CD14-positive monocyte (primary cell): ENCODE measurements at regions not wholly inside any gene's neighbourhood (a gene's known extent, or its start where the extent isn't known, plus 50 kb on each side); places are given as distances from the start of the nearest gene placed in this dataset.

Experiments
- DNase-seq, 3 donors: peaks; one replicate each; pipeline ENCODE4 v3.0.0-alpha.2; 2011 to 2022
- H2AFZ ChIP-seq: 2 replicates; pipeline ENCODE4 v1.6.0; 2012; ENCODE audit warnings: mild to moderate bottlenecking, low read depth, low read length, inconsistent platforms; ENCODE audit not compliant: insufficient read depth, poor library complexity, severe bottlenecking
- H3K27ac ChIP-seq, 2 donors: 1 replicate in 1 of 2; 2 replicates in 1 of 2; pipeline ENCODE4 v1.5.1; 2012 to 2013; ENCODE audit warnings: low read length in 2 of 2, control low read depth in 1 of 2, inconsistent platforms in 1 of 2, low read depth in 1 of 2, mild to moderate bottlenecking in 1 of 2
- H3K27me3 ChIP-seq, 2 donors: one replicate each; pipeline versions ENCODE4 v1.6.0 to v1.6.1; 2011 to 2013; ENCODE audit warnings: low read length in 2 of 2; ENCODE audit not compliant: control insufficient read depth in 2 of 2, insufficient read depth in 2 of 2
- H3K36me3 ChIP-seq, 2 donors: replicated peaks in 1 of 2; 1 replicate in 1 of 2; 2 replicates in 1 of 2; pipeline versions ENCODE4 v1.5.1 to v1.6.1; 2012 to 2013; ENCODE audit warnings: low read length in 2 of 2, control low read depth in 1 of 2, inconsistent platforms in 1 of 2, mild to moderate bottlenecking in 1 of 2; ENCODE audit not compliant: insufficient read depth in 2 of 2, control insufficient read depth in 1 of 2
- H3K4me1 ChIP-seq, 2 donors: 1 replicate in 1 of 2; 2 replicates in 1 of 2; pipeline versions ENCODE4 v1.5.1 to v1.6.1; 2012 to 2013; ENCODE audit warnings: low read length in 2 of 2, control low read depth in 1 of 2, inconsistent platforms in 1 of 2, mild to moderate bottlenecking in 1 of 2, moderate library complexity in 1 of 2; ENCODE audit not compliant: insufficient read depth in 2 of 2, control insufficient read depth in 1 of 2
- H3K4me2 ChIP-seq: replicated peaks from 2 replicates; pipeline ENCODE3; 2012; ENCODE audit warnings: low read length, moderate library complexity, mild to moderate bottlenecking; ENCODE audit not compliant: poor library complexity, severe bottlenecking; ENCODE audit errors: extremely low read depth
- H3K4me3 ChIP-seq, 3 experiments: fragments of 200-600 bp in 1 of 3; sonication (generic) in 1 of 3; replicated peaks in 1 of 3; 1 replicate in 2 of 3; 2 replicates in 1 of 3; pipeline ENCODE4 v1.5.1; 2011 to 2013; ENCODE audit warnings: low read length in 3 of 3, mild to moderate bottlenecking in 3 of 3, control low read depth in 2 of 3, low read depth in 2 of 3, inconsistent platforms in 1 of 3, moderate library complexity in 1 of 3
- H3K79me2 ChIP-seq: 2 replicates; pipeline ENCODE4 v1.6.0; 2012; ENCODE audit warnings: mild to moderate bottlenecking, control low read depth, inconsistent platforms, low read length, moderate library complexity; ENCODE audit not compliant: insufficient read depth
- H3K9ac ChIP-seq: 2 replicates; pipeline ENCODE4 v1.6.0; 2017; ENCODE audit warnings: low read length, mild to moderate bottlenecking; ENCODE audit not compliant: insufficient read depth, poor library complexity, severe bottlenecking
- H3K9me3 ChIP-seq, 2 donors: replicated peaks in 1 of 2; 1 replicate in 1 of 2; 2 replicates in 1 of 2; pipeline versions ENCODE4 v1.5.1 to v1.6.1; 2012 to 2013; ENCODE audit warnings: low read length in 2 of 2, control low read depth in 1 of 2; ENCODE audit not compliant: control insufficient read depth in 1 of 2, insufficient read depth in 1 of 2
- H4K20me1 ChIP-seq: 2 replicates; pipeline ENCODE4 v1.6.0; 2012; ENCODE audit warnings: mild to moderate bottlenecking, low read length, control low read depth, moderate library complexity; ENCODE audit not compliant: insufficient read depth
- H3K27ac Mint-ChIP-seq, 7 donors: one replicate each; pipeline ENCODE4 v1.8.0; 2020; ENCODE audit warnings: mild to moderate bottlenecking in 7 of 7, mixed read lengths in 7 of 7, moderate library complexity in 6 of 7, inconsistent platforms in 2 of 7
- H3K27me3 Mint-ChIP-seq, 3 donors: one replicate each; pipeline ENCODE4 v1.8.0; 2021 to 2022; ENCODE audit warnings: low read depth in 3 of 3, mild to moderate bottlenecking in 3 of 3, mixed read lengths in 3 of 3, moderate library complexity in 3 of 3, inconsistent platforms in 1 of 3
- H3K36me3 Mint-ChIP-seq, 2 donors: one replicate each; pipeline ENCODE4 v1.8.0; 2020; ENCODE audit warnings: mixed read lengths in 2 of 2, inconsistent platforms in 1 of 2, mild to moderate bottlenecking in 1 of 2
- H3K4me1 Mint-ChIP-seq: one replicate; pipeline ENCODE4 v1.8.0; 2020; ENCODE audit warnings: mild to moderate bottlenecking, mixed read lengths
- H3K4me3 Mint-ChIP-seq, 2 donors: one replicate each; pipeline ENCODE4 v1.8.0; 2020; ENCODE audit warnings: mild to moderate bottlenecking in 2 of 2, mixed read lengths in 2 of 2, moderate library complexity in 1 of 2
- H3K9me3 Mint-ChIP-seq, 7 donors: one replicate each; pipeline ENCODE4 v1.8.0; 2020 to 2022; ENCODE audit warnings: mixed read lengths in 7 of 7, mild to moderate bottlenecking in 6 of 7, moderate library complexity in 6 of 7, inconsistent platforms in 2 of 7
- WGBS: methylation state at CpG from one replicate; pipeline ENCODE4 v1.1.5; 2013; ENCODE audit warnings: missing lambda C conversion rate; ENCODE audit not compliant: insufficient coverage; 5-methylcytosine and 5-hydroxymethylcytosine counted together
- intact Hi-C, 2 donors: fragments of 100-400 bp; cut with micrococcal nuclease; formaldehyde crosslinking; loops; one replicate each; pipeline versions ENCODE4 v1.15.0 to v1.15.1; 2023
- TF ChIP-seq, protein P1 (sequence below): fragments of 200-600 bp; IDR thresholded peaks from one replicate; pipeline ENCODE4 v1.8.0; 2022; ENCODE audit warnings: antibody characterized with exemption, mild to moderate bottlenecking

DNA sequence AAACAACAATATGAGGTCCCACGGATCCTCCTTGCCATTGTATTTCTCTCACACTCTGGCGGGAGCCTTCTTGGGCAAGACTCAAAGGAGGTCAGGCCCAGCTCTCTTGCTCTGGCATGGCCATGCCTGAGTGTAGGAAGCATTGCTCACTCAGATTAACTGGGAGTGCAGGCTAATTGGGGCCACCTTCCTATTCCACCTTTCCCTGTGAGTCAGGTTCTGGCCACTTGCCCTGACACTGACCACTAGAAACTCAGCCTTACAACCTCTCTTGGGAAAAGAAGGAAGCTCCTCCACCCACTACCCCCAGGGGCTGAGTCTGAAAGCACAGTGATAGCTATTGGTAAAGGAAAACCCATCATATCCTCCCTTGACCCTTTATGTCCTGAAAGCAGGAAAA, 121.8 kb upstream of the NTM start:
- TF ChIP-seq, protein P1, sequence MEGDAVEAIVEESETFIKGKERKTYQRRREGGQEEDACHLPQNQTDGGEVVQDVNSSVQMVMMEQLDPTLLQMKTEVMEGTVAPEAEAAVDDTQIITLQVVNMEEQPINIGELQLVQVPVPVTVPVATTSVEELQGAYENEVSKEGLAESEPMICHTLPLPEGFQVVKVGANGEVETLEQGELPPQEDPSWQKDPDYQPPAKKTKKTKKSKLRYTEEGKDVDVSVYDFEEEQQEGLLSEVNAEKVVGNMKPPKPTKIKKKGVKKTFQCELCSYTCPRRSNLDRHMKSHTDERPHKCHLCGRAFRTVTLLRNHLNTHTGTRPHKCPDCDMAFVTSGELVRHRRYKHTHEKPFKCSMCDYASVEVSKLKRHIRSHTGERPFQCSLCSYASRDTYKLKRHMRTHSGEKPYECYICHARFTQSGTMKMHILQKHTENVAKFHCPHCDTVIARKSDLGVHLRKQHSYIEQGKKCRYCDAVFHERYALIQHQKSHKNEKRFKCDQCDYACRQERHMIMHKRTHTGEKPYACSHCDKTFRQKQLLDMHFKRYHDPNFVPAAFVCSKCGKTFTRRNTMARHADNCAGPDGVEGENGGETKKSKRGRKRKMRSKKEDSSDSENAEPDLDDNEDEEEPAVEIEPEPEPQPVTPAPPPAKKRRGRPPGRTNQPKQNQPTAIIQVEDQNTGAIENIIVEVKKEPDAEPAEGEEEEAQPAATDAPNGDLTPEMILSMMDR = no peak
- Histone ChIP-seq H3K4me3 (no peak overlapping the region), H3K79me2 (no peaks in the 10 kb centered on the region), H3K36me3 (no peaks in the 10 kb centered on the region), H4K20me1 (no peaks in the 10 kb centered on the region), H3K4me2 (no peak overlapping the region), H2AFZ (no peak overlapping the region), H3K9me3 (no peaks in the 10 kb centered on the region), H3K9ac (no peak overlapping the region), H3K4me1 (no peaks in the 10 kb centered on the region), H3K27me3 (peaks cover 0 to 4% of the 10 kb centered on the region in 2 donors), H3K27ac (no peak overlapping the region)
- H3K4me1 Mint-ChIP-seq = no peaks in the 10 kb centered on the region
- intact Hi-C loops = no loop called here
- peaks cover 7 to 15% (median 12%) of the 10 kb centered on the region in 3 donors for H3K27me3 Mint-ChIP-seq
- H3K36me3 Mint-ChIP-seq = no peaks in the 10 kb centered on the region
- no peak for DNase-seq
- H3K4me3 Mint-ChIP-seq = no peak overlapping the region
- peaks cover 0 to 1% (median 0%) of the 10 kb centered on the region in 7 donors for H3K9me3 Mint-ChIP-seq
- no peak overlapping the region for H3K27ac Mint-ChIP-seq
- WGBS = no CpG with 5 or more reads among the region's 2 CpGs

DNA sequence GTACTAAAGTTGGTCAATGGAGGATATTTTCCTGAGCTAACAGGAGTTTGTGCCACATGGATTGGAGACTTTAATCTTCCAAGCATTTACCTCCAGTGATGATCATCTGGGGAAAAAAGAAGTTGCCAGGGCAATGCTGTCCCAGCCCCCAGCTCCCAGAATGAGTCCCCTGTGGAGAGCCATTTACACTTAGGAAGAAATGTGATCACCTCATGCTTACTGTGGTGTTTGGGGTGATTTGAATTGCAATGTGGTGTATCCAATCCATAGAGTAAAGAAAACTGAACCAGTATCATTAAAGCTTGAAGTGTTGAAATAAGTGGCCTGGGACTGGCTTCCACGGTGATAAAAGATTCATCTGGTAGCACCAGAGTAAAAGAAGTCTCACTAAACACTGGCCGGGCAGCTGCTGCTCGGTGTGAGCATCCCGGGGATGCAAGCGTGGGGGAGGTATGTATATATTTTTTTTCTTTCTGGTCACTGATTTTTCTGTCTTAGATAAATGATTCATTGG, 117.2 kb upstream of the NTM start:
- TF ChIP-seq, protein P1 = no peak
- 0% methylated on average over 1 of the region's 5 CpGs for WGBS
- no peak for DNase-seq
- H3K36me3 Mint-ChIP-seq = no peaks in the 10 kb centered on the region
- no peak overlapping the region for H3K27ac ChIP-seq
- no peaks in the 10 kb centered on the region for H3K79me2 ChIP-seq
- intact Hi-C loops = no loop called here
- H3K9ac ChIP-seq = no peak overlapping the region
- no peak overlapping the region for H2AFZ ChIP-seq
- H3K4me3 ChIP-seq = no peak overlapping the region
- peaks cover 2% of the 10 kb centered on the region for H3K4me1 Mint-ChIP-seq
- no peaks in the 10 kb centered on the region for H3K9me3 ChIP-seq
- H3K27ac Mint-ChIP-seq = no peak overlapping the region
- H3K27me3 ChIP-seq = no peaks in the 10 kb centered on the region
- H3K9me3 Mint-ChIP-seq = peaks cover 0 to 7% (median 0%) of the 10 kb centered on the region in 7 donors
- peaks cover 3 to 6% (median 5%) of the 10 kb centered on the region in 3 donors for H3K27me3 Mint-ChIP-seq
- H3K4me2 ChIP-seq = no peak overlapping the region
- no peak overlapping the region for H3K4me3 Mint-ChIP-seq
- H4K20me1 ChIP-seq = no peaks in the 10 kb centered on the region
- H3K4me1 ChIP-seq = no peaks in the 10 kb centered on the region
- H3K36me3 ChIP-seq = no peaks in the 10 kb centered on the region
